ENCODE measurements at regions not wholly inside any gene's neighbourhood (a gene's known extent, or its start where the extent isn't known, plus 50 kb on each side); places are given as distances from the start of the nearest gene placed in this dataset.

DNA sequence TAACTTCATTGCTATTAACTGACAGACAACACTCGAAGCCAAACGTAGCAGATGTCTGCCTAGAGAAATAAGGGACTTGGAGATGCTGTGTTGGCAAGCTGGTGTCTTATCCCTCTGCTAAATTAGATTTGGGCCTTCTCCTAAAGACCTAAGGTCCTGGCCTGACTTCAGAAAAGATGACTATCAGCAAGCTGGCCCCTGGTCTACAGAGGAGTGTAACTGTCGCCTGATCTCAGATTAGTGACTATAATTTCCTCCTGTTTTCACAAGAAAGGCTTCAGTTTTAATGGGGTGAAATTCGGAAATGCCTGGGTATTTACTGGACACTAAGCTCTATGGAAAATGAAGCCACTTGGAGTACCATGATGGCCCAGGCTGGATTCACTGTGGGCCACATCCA lies 53.1 kb upstream of the SLC7A14 start:
- TF ChIP-seq, protein P1, sequence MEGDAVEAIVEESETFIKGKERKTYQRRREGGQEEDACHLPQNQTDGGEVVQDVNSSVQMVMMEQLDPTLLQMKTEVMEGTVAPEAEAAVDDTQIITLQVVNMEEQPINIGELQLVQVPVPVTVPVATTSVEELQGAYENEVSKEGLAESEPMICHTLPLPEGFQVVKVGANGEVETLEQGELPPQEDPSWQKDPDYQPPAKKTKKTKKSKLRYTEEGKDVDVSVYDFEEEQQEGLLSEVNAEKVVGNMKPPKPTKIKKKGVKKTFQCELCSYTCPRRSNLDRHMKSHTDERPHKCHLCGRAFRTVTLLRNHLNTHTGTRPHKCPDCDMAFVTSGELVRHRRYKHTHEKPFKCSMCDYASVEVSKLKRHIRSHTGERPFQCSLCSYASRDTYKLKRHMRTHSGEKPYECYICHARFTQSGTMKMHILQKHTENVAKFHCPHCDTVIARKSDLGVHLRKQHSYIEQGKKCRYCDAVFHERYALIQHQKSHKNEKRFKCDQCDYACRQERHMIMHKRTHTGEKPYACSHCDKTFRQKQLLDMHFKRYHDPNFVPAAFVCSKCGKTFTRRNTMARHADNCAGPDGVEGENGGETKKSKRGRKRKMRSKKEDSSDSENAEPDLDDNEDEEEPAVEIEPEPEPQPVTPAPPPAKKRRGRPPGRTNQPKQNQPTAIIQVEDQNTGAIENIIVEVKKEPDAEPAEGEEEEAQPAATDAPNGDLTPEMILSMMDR (conservative IDR thresholded peaks at IDR 0.05), result no peak
- TF ChIP-seq ZFX (IDR thresholded peaks at IDR 0.05), result no peak
